G401.6 (cell line): ENCODE measurements at regions not wholly inside any gene's neighbourhood (a gene's known extent, or its start where the extent isn't known, plus 50 kb on each side); places are given as distances from the start of the nearest gene placed in this dataset.
"Not testable (repeated sequence)": the region's sequence is repeated elsewhere in the genome, so short reads cannot be mapped to it uniquely, and the experiment has no call there.

ENCODE experiments used
- FAIRE-seq: peaks from 2 replicates; lab custom pipeline; 2012; peaks lifted over from hg19 to GRCh38; lab: Jason Lieb, UNC

DNA sequence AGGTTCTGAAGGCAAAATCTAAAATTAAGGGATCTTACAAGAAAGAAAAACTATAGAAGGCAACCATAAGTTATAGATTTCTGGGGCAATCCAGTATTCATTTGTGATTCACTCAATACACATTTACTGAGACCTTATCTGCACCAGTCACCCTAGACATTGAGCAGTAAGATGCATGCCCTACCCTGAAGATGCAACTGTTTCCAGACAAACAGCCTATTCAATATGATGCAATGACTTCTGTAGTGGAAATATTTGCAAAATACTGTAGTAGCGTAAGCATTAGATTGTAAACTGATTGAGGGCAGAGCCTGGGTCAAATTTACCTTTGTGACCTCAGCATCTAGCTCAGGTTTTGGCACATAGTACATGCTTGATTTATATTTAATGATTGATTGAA is 256.2 kb upstream of the ACTBL2 start:
- no peak for FAIRE-seq

DNA sequence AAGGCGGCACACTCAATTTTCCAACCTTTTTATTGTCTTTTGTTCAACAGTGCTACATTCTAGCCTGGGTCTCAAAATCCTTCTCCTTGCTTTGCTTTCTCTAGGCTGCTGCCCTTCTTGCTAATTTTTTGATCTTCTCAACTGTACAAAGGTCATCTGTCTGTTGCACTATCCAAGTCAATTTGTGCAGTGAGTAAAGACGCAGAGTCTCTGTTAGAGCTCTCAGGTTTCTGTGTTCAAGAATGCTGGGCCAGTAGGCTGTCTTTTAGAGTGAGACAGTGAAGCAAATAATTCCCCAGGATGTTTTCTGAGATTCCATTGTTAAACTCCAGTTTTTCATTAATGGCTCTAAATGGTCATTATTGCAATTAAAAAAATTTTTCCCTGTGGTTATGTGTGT is 255.7 kb upstream of the ACTBL2 start:
- no peak for FAIRE-seq

DNA sequence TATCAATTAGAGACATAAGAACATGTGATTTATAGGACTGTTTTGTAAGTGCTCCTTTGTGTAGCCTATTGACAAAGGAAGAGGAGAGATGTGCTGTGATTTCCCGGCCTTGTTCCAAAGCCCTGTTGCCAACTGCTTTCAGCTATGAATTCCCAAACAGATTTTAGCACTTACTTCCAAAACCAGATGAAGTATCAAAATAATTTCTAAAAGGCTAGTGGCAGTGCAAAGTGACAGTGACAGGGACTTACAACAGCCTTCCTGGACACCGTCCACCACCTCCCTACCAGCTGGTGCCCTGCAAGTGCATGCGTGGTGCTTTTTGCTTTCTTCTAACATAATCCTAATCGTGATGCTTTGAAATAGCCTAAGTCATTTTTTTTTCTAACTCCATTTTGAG is 254.1 kb upstream of the ACTBL2 start:
- no peak for FAIRE-seq

DNA sequence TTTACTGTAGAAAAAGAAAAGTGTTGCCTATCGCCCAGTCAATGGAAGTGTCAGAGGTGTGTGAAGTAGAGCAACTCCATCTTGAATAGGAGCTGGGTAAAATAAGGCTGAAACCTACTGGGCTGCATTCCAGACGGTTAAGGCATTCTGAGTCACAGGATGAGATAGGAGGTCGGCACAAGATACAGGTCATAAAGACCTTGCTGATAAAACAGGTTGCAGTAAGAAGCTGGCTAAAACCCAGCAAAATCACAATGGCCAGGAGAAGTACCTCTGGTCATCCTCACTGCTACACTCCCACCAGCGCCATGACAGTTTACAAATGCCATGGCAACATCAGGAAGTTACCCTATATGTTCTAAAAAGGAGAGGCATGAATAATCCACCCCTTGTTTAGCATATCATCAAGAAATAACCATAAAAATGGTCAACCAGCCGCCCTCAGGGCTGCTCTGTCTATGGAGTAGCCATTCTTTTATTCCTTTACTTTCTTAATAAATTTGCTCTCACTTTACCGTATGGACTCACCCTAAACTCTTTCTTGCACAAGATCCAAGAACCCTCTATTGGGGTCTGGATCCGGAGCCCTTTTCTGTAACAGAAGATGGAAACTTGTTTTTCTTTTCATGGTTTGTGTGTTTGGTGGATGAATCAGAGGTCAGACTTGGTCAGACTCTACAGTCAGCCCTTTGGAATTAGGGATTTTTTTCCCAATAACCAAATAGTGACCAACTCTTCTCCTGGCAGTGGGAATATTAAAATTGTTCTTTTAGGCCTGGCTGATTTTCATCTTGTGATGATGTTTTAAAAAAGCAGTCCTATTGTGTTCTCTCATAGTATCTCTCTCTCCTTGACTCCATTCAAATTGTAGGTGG is 252.9 kb upstream of the ACTBL2 start:
- FAIRE-seq: not testable (repeated sequence)

DNA sequence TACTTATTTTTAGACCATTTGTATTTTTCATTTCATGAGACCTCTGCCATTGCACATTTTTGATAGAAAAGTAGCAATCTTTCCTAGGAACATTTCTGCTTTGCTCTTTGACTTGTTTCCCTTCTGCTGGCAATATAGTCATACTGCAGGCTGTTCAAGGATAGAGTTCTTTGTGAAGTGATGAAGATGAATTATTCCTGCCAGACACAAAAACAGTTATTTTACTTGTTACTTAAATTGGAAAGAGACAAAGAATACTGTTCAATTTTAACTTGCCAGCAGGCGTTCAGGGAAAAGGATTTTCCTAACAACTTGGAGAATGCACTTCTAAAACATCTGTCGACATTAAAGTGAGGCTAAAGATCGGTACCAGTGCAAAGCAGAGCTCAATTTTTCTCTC is 251.7 kb upstream of the ACTBL2 start:
- no peak for FAIRE-seq

DNA sequence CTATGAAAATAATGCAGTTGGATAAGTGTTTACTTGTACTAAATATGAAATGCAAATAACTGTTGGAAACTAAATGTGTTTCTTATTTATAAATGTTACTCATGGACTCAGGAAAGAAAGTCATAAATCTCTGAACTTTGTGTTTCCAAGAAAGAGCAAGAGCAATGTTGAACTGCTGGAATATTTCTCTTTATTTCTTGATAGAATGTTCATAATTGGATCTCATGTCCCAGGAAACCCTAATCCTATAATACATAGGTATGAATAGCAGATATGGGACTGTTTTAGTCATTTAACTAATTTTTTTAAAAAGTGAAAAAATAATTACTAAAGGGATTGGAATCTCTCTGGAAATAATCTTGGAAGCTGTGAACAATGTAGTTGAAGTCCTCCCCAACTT is 245.0 kb upstream of the ACTBL2 start:
- no peak for FAIRE-seq

DNA sequence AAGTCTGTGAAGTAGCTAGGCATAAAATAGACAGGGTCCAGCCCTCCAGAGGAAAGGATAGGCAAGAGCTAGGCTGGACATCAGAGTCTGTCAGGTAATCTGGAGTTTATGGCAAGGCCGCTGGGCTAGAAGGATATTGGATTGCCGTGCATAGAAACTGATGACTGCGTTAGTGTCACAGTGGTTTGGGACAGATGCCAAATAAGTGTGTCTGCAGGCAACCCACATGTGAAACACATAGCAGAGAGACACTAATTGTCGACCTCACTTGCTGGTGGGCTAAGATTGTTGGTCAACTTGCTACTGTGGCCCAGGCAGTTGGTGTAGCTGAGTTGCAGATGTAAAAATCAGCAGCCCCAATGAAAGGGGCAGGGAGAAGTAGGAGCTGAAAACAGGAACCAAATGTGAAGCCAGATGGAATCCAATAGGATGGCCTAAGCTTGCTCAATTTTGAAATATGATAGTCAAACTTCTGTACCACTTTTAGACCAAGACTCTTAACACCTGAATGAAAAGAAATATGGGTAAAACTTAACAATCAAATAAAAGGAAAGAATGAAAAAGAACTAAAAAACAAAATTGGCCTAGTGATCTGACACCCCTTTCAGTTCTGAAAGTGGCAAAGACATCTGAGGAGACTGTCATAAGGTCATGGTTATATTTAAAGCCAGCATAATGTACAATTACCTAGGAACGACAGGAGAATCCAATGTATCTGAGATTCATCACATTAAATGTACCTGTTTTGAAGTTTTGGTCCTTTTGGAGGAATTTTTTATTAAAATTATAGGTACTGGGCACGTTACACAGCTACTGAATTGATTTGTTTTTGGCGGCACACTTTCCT is 243.3 kb upstream of the ACTBL2 start:
- FAIRE-seq: no peak

DNA sequence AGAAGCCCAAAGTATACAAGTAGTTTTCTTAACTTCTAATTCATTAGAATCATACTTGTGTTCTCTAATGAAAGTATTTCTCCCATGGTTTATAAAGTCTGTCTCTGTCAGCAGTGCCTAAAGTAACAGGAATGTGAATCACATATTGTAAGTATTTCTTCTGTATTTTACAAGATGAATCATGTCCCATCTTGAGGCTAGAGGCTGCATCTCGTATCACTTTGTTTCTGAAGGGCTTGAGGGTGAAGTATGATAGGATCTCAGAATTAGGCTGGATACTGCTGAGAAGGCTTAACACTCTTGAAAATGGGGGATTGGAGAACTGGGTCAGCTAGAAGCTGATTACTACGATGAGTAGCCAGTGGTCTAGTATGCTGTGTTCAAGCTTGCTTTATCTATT is 242.2 kb upstream of the ACTBL2 start:
- FAIRE-seq: no peak

DNA sequence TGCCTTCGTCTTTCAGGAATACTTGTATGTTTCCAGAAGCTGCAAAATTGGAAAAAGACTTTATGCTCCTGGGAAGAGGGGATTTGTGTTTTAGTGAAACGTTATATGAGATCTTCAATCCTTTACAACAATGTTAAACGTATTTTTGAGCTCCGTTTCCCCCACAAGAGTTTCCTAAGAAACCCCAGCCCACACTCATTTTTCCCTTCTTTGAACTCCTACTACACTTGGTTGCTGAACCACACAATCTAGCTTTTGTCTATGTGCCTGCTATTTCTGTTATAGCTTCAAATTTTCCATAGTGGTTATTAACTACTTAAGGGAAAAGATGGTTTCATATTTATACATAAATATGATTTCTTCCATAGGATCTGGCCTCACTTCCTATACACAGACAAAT is 238.6 kb upstream of the ACTBL2 start:
- no peak for FAIRE-seq

DNA sequence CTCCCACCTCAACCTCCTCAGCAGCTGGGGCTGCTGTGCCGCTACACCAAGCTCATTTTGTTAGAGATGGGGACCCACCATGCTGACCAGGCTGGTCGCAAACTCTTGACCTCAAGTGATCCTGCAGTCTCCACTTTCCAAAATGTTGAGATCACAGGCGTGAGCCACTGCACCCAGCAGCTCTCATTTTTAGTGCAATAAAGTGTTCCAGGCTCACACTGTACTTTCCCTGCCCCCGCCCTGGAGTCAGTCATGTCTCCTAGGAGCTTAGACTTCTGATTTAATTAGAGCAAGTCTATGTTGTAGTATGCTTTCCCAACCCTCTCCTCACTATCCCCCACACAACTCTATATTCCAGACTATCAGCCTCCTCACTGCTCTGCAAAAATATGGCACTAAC is 238.0 kb upstream of the ACTBL2 start:
- FAIRE-seq: no peak

DNA sequence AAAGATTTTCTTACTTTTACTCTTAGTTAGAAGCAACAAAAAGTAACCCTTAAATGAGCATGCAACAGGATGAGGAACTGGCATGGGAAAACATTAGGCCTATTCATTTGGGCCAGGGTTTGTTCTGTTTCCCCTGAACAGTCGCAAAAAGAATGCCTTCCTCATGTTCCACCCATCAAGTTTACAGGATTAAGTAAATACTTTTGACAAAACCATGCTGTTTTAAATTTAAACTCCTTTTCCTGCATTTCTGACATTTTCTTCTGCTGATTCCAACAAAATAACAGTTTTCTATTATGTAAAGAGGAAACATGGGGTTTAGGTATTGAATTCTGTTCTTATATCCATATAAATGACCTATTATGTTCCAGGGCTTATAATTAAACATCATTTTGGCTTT is 236.6 kb upstream of the ACTBL2 start:
- FAIRE-seq: no peak

DNA sequence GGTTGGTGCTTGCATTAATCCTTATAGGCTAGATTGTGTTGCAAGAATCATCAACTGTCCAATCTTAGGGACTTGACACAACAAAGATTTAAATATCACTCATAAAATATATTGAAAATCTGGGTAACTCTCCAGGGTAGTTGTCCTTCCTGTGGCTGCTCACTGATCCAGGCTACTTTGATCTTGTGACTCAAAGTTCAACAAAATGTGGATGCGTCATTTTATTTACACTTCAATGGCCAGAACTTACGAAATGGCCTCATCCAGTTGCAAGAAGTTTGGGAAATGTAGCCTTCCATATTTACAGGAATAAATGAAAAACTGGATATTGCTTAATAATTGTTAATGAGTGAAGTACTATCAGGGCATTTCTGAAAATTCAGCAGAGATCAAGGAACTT is 235.5 kb upstream of the ACTBL2 start:
- FAIRE-seq: no peak

DNA sequence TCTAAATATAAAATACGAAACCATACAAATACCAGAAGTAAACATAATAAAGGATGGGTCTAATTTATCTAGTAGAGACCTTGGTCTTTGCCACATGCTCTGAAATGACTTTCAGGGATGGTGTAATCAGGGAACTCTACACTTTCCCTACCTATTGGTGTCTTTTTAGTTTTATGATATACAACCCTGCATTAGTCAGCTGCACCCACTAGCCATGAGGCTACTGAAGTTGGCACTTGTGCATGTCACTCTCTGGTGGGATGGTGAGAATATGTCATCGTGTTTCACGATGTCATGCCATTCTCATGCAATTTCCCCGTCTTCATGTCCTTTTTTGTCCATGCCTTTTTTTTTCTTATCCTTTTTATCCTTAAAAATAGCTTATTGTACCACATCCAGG is 234.9 kb upstream of the ACTBL2 start:
- no peak for FAIRE-seq

DNA sequence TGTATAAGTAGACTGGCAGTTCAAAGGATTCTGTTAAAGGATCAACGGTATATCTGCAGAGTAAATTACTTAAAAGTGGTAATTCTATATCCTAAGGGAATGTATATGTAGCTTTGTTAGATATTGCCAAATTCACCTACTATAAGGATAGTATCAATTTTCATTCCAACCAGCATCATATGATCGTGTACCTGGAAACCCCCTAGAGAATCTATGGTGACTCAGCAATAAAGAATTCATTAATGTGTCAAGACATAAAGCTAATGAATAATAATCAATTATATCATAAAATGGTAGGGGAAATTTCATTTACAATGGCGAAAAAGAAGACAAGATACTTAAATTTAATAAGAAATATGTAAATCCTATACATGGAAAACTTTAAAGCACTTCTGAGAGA is 234.1 kb upstream of the ACTBL2 start:
- no peak for FAIRE-seq

DNA sequence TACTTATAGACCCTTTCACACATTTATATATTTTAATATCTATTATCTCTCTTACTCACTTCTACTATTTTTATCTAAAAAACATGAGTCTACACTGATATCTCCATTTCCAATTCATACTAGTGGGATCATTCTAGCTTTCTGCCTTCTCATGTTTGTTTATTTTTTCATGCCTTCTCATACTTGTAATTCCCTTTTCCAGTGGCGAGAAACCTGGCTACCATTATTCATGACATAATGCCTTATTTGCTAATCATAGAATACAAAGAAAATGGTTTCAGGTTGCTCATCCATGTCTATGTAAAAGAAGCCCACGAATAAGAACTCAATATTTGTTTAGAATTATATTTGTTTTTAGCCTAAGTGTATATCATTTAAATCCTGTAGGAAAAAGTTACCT is 232.7 kb upstream of the ACTBL2 start:
- no peak for FAIRE-seq

DNA sequence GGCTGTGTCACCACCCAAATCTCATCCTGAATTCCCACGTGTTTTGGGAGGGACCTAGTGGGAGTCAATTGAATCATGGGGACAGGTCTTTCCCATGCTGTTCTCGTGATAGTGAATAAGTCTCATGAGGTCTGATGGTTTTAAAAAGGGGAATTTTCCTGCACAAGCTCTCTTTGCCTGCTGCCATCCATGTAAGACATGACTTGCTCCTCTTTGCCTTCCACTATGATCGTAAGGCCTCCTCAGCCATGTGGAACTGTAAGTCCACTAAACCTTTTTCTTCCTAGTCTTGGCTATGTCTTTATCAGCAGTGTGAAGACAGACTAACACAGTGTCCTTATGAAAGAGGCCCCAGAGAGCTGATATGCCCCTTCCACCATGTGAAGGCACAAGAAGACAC is 230.9 kb upstream of the ACTBL2 start:
- FAIRE-seq: not testable (repeated sequence)

DNA sequence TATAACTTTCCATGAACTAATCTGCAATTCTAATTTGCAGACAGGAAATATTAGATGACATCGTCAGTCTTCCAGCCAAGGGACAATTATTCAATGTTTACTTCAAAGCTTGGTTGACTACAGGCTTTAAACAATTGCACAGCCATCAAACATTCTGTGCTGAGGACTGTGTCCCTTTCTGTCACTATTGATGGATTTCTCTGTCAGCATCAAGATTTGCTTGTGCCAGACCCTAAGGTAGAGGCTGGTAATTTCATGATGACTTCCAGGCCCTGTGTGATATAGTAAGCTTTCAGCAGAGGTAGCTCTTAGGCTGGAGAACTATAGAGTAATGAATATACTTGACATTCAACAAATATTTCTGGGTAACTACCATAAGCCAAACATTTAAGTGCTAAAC is 229.3 kb upstream of the ACTBL2 start:
- no peak for FAIRE-seq

DNA sequence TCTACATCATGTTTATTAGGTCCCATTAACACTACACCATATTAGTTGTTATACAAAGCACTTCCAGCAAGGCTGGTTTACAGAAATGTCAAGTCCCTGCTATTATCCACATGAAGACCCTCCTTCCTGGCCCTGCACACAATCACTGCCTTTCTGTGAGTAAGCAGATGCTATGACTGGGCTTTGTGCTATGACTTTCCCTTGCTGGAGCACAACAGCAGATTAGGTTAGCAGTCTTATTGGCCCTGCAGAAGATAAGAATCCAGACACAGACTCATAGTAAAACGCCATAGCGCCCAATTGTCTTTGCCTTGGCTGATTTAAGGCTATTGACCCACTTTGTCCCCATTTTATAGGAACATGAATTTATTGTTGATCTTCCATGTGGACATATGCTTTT is 228.9 kb upstream of the ACTBL2 start:
- no peak for FAIRE-seq

DNA sequence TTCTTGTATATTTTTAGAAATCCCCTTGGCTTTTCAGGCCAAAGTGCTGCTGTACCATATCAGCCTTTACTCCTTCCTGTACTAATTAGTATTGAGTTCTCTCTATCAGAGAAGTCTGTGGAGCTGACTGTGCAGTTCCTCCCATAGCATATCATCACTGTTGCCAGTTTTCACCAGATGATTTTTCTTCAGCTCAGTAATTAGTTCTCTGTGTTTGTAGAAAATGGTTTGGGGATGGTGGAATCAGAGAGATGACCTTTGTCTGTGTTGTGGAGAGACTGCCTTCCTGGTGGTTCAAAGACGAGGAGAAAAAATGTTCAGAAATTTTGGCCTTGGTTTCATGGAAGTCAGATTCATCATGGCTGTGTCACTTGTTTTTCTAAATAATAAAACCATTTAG is 227.5 kb upstream of the ACTBL2 start:
- FAIRE-seq: no peak

DNA sequence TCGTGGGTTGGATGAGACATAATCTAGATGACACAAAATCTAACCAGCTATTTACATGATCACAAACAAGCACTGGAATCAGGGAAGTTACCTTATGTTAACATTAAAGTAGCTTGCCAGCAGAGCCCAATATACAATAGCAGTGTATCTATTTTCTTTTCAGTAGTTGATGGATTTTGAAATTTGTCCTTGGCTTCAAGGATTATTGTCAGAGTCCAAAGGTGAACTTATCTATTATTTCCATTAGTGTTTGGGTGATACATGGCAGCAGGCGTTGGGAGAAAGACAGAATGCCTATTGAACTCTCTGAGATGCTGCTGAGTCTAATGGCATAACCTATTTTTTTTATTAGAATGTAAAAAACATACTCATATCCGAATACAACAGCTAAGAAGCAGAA is 223.2 kb upstream of the ACTBL2 start:
- no peak for FAIRE-seq

DNA sequence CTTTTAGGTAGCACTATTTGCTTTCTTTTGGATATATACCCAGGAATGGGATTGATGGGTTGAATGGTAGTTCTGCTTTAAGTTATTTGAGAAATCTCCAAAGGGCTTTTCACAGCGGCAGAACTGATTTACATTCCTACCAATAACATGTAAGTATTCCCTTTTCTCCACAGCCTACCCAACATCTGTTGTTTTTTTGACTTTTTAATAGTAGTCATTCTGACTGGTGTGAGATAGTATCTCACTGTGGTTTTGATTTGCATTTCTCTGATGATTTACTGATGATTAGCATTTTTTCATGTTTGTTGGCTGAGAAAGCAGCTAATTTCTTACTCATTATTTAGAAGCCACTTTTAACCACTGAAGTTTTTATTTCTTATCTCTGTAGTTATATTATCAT is 221.1 kb upstream of the ACTBL2 start:
- FAIRE-seq: no peak

DNA sequence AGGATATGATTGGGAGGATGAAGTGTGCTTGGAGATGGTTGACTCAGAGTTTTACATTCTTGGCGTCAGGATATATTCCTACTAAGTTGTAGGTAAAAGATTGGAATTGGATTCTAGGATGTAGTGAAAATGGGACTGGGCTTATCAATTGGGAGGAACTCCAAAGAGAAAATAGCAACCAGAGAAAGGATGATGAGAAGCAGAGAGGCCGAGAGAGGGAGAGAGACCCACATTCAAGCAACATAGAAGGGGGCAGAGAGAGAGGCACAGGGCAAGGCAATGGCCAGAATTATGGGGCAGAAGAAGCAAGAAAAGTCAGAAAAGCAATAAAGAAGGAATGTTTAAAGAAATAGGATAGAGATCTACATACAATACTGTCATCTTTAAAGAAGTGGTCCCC is 217.9 kb upstream of the ACTBL2 start:
- FAIRE-seq: no peak

DNA sequence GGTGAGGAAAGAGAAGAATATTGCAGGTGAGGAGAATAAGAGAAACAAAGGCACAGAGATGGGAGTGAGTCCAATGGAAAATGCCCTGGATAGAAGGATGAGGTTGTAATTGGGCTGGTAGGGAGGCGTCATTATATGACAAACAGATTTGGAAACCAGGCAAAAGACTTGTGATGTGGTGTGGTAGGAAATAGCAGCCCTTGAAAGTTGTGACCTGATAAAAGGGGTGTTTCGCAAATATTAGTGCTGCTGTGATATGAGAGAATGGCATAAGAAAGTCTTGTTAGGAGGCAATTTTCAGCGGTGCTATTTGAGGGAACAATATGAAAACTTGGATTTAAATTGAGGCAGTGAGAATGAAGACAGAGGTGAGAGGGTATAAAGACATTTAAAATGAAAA is 217.5 kb upstream of the ACTBL2 start:
- FAIRE-seq: no peak

DNA sequence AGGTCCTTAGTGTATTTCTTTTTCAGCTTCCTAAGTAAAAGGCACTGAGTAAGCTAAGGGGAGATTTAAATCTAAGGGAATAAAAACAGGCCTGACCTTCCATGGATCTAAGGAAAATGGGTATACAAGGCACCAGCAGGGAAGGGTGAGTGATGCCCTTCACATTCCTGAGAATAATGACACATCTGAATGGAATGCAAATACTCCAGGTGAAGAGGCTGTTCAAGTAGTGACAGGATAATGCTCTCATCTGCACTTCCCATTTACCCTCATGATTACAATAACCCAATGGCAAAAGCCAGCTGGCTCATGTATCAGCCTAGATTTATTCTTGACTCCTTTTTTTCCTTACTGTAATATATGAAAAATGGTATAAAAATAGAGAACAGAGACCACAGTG is 216.2 kb upstream of the ACTBL2 start:
- FAIRE-seq: no peak
